LNCaP clone FGC (cell line): ENCODE measurements at regions not wholly inside any gene's neighbourhood (a gene's known extent, or its start where the extent isn't known, plus 50 kb on each side); places are given as distances from the start of the nearest gene placed in this dataset.
A peak's percentile ranks its signal among the peaks of the same experiment; 100 is the strongest.

Experiments used
- DNase-seq: peaks from one replicate; pipeline ENCODE4 v3.0.0-alpha.2; 2011; ENCODE audit warnings: low read depth
- H3K4me3 ChIP-seq: 2 replicates; pipeline ENCODE4 v1.5.1; 2011; ENCODE audit warnings: mild to moderate bottlenecking, low read depth, low read length, control low read depth
- TF ChIP-seq, protein P1 (sequence below): IDR thresholded peaks from 2 replicates; pipeline ENCODE4 v1.5.1; 2012; ENCODE audit warnings: mild to moderate bottlenecking; ENCODE audit not compliant: control insufficient read depth, insufficient read depth; ENCODE audit errors: extremely low read depth

DNA sequence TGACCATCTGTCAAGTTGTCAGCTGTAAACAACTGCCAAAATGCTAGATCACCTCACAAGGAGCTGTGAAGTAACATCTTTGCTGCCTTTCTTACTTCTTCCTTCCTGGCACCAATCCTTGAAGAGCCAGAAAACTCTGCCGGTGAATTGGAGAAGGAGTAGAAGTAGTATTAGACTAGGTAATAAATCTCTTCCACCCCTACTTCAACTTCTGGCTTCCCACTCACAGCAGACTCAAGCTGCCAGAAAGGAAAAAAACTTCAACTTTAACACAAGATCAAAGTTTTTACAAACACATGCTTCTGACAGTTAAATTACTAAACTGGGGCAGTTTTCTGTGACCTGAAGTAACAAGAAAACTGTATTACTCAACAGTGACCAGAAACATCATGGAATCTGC, 164.7 kb upstream of the SLC7A11 start:
- no peak overlapping the region for H3K4me3 ChIP-seq
- TF ChIP-seq, protein P1, sequence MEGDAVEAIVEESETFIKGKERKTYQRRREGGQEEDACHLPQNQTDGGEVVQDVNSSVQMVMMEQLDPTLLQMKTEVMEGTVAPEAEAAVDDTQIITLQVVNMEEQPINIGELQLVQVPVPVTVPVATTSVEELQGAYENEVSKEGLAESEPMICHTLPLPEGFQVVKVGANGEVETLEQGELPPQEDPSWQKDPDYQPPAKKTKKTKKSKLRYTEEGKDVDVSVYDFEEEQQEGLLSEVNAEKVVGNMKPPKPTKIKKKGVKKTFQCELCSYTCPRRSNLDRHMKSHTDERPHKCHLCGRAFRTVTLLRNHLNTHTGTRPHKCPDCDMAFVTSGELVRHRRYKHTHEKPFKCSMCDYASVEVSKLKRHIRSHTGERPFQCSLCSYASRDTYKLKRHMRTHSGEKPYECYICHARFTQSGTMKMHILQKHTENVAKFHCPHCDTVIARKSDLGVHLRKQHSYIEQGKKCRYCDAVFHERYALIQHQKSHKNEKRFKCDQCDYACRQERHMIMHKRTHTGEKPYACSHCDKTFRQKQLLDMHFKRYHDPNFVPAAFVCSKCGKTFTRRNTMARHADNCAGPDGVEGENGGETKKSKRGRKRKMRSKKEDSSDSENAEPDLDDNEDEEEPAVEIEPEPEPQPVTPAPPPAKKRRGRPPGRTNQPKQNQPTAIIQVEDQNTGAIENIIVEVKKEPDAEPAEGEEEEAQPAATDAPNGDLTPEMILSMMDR, result no peak
- no peak for DNase-seq

DNA sequence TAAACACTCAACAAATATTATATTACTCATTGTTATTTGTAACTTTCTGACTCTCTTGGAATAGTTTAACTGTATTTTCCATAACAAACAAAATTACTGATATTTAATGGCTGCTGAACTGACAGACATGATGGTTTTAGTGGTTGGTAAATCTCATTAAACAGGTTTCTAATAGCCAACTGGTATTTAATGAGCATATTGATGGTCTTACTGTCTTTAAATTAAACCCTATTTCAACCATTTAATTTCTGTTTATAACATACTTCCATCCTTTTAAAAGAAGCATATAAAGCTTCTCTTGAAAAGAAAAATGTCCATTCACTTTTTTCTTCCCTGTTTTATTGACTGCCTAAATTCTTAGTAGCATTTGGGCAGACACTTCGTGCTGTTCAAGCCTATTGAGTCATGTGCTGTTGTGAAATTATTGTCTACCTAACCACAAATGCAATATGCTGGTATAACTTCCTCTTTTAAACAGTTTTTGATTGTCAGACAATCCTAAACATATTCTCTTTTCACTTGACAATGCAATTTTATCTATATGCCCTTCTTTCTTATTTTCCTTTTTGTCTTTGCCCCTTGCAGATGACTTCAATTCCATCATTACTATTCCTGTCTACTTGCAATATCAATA, 163.9 kb upstream of the SLC7A11 start:
- TF ChIP-seq, protein P1, result no peak
- DNase-seq, result no peak
- H3K4me3 ChIP-seq, result no peak overlapping the region

DNA sequence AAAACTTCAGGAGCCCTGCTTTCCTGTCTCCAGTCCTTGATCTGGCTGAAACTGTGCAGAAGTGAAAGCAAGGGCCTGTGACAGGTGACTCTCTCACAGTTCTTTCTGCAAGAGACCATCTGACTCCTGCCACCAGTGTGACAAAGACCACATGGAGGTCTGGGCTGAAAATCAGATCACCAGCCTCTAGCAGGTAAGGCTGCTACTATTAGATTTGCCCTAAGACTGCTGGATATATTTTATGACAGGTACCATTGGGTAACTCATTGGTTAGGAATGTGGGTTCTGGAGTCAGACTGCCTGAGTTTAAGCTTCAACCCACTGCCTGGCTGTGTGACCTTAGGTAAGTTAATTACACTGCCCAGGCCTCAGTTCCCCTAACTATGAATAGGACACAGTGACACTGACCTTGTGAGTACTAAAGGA, 163.3 kb upstream of the SLC7A11 start:
- DNase-seq, result no peak
- TF ChIP-seq, protein P1, result no peak
- H3K4me3 ChIP-seq, result no peak overlapping the region

DNA sequence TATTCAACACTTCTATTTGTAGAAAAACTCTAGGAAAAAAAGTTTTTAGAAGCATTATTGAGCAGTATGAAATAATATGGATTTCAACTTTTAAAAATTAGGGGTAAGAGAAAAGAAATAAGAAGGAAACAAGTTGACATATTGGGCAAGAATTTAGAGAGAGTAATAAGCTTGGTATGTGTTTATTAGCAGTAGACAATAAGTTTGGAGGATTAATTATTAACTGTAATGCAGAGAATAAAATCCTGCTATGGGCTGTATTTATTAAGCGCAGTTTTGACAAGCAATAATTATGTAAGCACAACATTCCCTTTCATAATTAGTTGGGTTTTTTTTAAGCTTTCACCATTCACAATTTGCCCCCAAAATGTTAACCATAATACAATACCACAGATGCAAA, 162.7 kb upstream of the SLC7A11 start:
- TF ChIP-seq, protein P1, result no peak
- no peak overlapping the region for H3K4me3 ChIP-seq
- no peak for DNase-seq

DNA sequence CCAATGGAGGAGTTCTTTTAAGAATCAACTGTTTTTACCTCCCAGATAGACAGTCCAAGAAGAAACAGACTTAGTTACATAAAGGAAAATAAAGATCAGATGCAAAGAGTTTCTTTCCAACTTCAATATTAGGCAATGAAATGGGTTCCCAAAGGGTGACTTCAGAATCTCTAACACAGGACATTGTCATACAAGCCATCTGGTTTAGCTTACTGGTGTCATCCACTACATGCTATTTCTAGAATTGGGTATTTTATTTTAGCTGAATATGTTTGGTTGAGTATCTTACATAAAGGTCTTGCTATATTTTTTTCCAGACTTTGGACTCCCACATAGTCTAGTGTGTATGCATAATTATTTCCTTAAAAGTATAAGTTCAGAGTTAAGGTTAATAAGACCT, 162.1 kb upstream of the SLC7A11 start:
- DNase-seq, result no peak
- H3K4me3 ChIP-seq, result no peak overlapping the region
- TF ChIP-seq, protein P1, result no peak

DNA sequence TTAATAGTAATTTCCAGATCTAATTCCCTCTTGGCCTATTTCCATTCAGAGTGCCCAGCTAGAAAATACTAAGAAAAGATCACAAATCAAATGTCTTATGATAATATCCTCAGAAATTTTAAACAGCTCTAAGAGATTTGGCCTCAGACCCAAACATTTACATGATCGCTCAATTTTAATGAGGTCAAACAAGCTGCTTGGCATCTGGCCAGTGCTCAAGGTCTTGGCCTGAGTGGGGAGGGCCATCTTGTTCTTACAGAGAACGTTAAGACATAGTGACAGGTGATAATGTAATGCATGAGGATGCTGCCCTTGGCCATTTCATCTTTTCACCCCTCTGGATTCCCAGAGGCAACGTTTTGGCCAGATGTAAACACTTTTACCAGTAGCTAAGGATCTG, 159.2 kb upstream of the SLC7A11 start:
- TF ChIP-seq, protein P1, result no peak
- DNase-seq, result peak; percentile 51
- H3K4me3 ChIP-seq, result no peak overlapping the region

DNA sequence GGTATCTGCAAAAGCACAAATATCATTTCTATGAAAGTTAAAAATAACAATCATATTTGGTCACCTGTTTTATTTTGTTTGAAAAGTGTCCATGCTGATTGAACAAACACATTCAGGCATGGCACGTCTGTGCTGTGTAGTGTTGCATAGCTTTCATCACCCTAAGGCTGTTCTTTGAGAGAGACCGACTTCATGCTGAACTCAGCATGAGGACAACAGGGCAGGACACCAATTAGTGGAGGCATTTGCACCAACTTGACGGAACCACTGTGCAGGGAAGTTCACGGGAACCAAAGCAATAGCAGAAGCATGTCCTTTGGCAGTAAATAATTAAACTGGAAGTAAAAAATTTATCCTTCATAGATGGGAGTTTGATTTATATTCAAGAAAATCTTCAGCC, 158.4 kb upstream of the SLC7A11 start:
- DNase-seq, result peak; percentile 7
- TF ChIP-seq, protein P1, result no peak
- no peak overlapping the region for H3K4me3 ChIP-seq
